ENCODE measurements at regions not wholly inside any gene's neighbourhood (a gene's known extent, or its start where the extent isn't known, plus 50 kb on each side); places are given as distances from the start of the nearest gene placed in this dataset.

GRCh38 chr9:106069241-106069640 is 374.9 kb downstream of the TMEM38B start (continued):
- TF ChIP-seq E2F4 (CRISPR knock-in tag; IDR thresholded peaks at IDR 0.05; ENCODE audit: borderline replicate concordance, low read depth) = no peak
- TF ChIP-seq ZNF232 (CRISPR knock-in tag; IDR thresholded peaks at IDR 0.05) = no peak
- TF ChIP-seq GTF2I (CRISPR knock-in tag; conservative IDR thresholded peaks at IDR 0.05) = no peak
- no peak for TF ChIP-seq ATF1 (CRISPR knock-in tag; IDR thresholded peaks at IDR 0.05)
- no peak for TF ChIP-seq TP53 (CRISPR knock-in tag; IDR thresholded peaks at IDR 0.05)
- no peak for TF ChIP-seq CTCF (IDR thresholded peaks at IDR 0.05)

- no peak for DNase-seq (ENCODE audit: low spot score)
- H3K27ac Mint-ChIP-seq = no peak overlapping the region
- POLR2A ChIA-PET = no interaction called here
- H3K27me3 Mint-ChIP-seq (ENCODE audit: low read depth) = no peaks in the 10 kb centered on the region
- no peaks in the 10 kb centered on the region for H3K4me1 Mint-ChIP-seq
- no peaks in the 10 kb centered on the region for H3K36me3 Mint-ChIP-seq
- CTCF ChIA-PET = no interaction called here
- ATAC-seq = no peak
- H3K4me3 Mint-ChIP-seq = no peak overlapping the region
- 0 out of 2 replicates have a peak, but pooled peaks cover 4% of the 10 kb centered on the region for H3K9me3 Mint-ChIP-seq
- TF ChIP-seq RELA (CRISPR knock-in tag; IDR thresholded peaks at IDR 0.05; ENCODE audit: borderline replicate concordance) = no peak
- TF ChIP-seq ZNF263 (CRISPR knock-in tag; IDR thresholded peaks at IDR 0.05; ENCODE audit: low read depth) = no peak
- no peak for TF ChIP-seq RORB (CRISPR knock-in tag; IDR thresholded peaks at IDR 0.05)
- TF ChIP-seq CREM (CRISPR knock-in tag; IDR thresholded peaks at IDR 0.05) = no peak
- TF ChIP-seq NFATC4 (CRISPR knock-in tag; IDR thresholded peaks at IDR 0.05) = no peak
- no peak for TF ChIP-seq NFYB (CRISPR knock-in tag; conservative IDR thresholded peaks at IDR 0.05; ENCODE audit: low read depth)
- TF ChIP-seq NR1H2 (CRISPR knock-in tag; IDR thresholded peaks at IDR 0.05) = no peak
- TF ChIP-seq SMAD3 (CRISPR knock-in tag; IDR thresholded peaks at IDR 0.05; ENCODE audit: borderline replicate concordance) = no peak
- TF ChIP-seq PRDM15 (CRISPR knock-in tag; IDR thresholded peaks at IDR 0.05) = no peak
Observed at GRCh38 chr9:106072421-106072820, 378.1 kb downstream of the TMEM38B start.

- Mint-ChIP-seq H3K27ac (no peak overlapping the region), H3K4me1 (no peaks in the 10 kb centered on the region), H3K4me3 (no peak overlapping the region), H3K9me3 (0 out of 2 replicates have a peak, but pooled peaks cover 4% of the 10 kb centered on the region), H3K36me3 (no peaks in the 10 kb centered on the region), H3K27me3 (ENCODE audit: low read depth) (no peaks in the 10 kb centered on the region)
- ATAC-seq (no peak), DNase-seq (ENCODE audit: low spot score) (no peak)
- ChIA-PET CTCF (no interaction called here), POLR2A (no interaction called here)
- TF ChIP-seq GABPB1 (CRISPR knock-in tag; IDR thresholded peaks at IDR 0.05) (no peak), JUN (CRISPR knock-in tag; IDR thresholded peaks at IDR 0.05) (no peak), MAX (CRISPR knock-in tag; IDR thresholded peaks at IDR 0.05) (no peak), ARID4B (CRISPR knock-in tag; IDR thresholded peaks at IDR 0.05; ENCODE audit: borderline replicate concordance) (no peak), USF1 (CRISPR knock-in tag; IDR thresholded peaks at IDR 0.05) (no peak), SMAD3 (CRISPR knock-in tag; IDR thresholded peaks at IDR 0.05; ENCODE audit: borderline replicate concordance) (no peak), HMGXB4 (CRISPR knock-in tag; IDR thresholded peaks at IDR 0.05) (no peak), ATF1 (CRISPR knock-in tag; IDR thresholded peaks at IDR 0.05) (no peak)
Observed at GRCh38 chr9:106074006-106074405, 379.7 kb downstream of the TMEM38B start.

Measured in WTC11 (cell line).